GM18868 (cell line): ENCODE measurements at regions not wholly inside any gene's neighbourhood (a gene's known extent, or its start where the extent isn't known, plus 50 kb on each side); places are given as distances from the start of the nearest gene placed in this dataset.

Experiments used
- ATAC-seq: cut with Tn5 transposase; IDR thresholded peaks from one replicate; pipeline ENCODE4 v1.9.1; 2021; ENCODE audit warnings: mild to moderate bottlenecking, moderate library complexity; ENCODE audit not compliant: unreplicated experiment

DNA sequence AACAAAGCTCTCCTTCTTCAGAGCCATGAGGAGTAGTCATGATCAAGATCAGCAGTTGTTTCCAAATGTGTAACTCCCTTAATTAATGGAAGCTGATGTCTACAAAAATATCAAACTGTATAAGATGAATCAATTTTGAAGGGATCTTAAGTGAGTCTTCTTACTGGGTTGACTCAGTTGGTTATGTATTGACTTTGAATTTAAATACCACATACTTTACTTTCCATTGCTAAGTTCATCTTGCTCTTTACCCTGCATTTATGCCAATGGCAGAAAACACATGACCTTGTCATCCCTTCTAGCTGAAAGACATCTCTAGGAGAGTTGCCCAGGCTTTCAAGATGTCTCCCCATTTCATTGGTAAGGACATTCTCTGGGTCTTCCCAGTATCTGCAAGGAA is 123.2 kb upstream of the STMND1 start:
- no peak for ATAC-seq

DNA sequence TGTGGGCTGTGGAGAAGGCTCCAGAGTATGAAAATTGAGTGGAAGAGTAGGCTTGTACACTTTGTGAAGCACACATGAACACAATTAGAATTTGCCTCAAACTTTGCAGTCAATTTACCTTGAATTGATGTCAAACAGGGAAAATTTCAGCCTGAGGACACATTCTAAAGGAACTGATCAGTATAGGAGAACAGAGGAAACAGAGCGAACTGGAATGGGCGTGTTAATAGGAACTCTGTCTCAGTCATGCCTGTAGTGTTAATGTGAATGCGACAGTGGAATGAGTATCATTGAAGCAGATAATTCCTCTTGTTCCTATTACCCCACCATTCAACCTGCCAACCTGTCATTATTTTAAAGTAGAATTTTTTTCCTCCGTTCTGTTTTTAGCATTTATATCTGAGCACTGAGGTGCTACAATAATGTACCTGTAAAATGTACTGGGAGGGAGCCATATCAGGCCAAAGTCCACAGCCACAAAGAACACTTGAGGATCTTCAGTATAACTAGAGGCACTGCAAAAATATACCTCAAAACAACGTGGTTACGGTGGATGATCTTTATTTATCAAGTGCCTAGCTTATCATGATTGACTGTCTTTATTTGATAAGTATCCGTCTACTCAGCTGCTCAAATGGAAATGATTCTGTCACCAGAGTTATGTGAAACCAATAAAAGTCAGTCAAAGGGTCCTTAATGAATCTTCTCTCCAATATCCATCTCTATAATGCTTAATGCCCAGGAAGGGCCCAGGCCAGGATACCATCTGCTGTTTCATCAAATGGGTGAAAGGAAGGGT is 125.3 kb upstream of the STMND1 start:
- ATAC-seq: no peak

DNA sequence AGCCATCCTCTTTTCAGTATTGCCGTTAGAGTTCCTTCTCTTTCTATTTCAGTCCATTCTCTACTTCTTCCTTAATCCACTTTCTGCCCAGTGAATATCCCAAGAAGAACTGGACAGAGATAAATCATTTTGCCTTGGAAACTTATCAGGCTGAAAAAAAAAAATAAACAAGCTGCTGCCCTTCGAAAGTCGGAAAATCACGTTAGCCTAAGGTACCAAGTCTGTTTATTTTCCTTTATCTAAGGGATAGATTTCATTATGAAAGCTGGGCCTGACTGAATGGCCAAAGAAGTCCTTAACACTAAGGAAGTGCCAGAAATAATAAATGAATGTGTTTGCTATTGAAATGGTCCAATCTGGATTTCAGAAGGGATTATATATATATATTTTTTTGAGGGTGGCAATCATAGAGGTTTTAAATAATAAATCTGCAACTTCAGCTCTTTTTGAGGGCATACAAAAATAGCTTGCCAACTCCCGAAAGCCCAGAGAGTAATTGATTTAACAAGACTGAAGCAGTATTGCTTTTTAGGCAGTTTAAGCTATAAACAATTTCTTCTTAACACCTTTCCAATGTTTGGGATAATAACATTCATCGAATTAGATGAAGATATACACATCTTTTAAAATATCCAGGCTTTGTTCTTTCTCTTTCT is 127.0 kb upstream of the STMND1 start:
- no peak for ATAC-seq

DNA sequence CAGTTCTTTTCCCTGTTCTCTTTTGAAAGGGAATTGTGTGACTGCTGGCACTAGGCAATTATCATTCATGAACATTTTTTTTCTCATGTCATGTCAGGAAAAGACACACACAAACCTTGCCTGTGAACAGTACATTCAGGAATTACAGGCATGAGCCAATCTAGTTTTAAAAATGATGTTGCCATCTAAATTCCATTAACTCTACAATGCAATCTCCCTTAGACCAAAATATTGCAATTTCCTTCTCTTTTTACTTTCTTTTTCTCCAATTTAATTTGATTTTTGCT is 127.5 kb upstream of the STMND1 start:
- ATAC-seq: no peak

DNA sequence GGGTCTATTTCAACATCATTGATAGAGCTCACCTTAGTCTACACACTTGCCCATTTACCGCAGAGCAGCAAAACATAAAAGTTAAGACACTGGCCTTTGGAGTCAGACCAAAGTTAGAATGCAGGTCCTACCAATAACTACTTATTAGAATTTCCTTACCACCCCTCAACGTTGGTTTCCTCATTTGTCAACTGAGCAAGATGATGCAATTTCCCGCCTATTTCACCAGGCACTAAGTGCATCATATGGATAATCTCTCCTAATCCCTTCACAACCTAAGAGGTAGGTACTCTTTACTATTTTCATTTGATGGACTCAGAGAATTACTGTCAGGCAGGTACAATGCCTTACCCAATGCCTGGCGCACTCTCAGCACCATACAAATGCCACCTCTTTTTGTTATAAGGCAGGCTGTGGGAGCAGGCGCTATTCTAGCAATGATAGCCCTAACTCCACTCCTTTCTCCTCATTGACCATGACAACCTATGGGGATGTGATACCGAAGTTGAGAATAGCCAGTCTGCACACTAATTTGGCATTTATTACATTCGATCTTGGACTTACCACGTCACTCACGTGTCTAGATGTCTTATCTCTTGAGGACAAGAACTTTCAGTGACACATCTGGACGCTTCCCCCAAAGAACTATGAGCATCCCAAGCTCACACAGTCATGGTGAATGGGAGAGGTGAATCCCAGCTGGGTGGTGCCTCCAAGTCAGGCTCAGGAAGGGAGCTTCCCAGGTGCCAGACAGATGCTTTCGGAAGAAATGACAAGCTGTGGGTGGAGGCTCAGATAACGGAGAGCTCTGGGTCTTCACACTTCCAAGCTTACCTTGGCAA is 128.1 kb upstream of the STMND1 start:
- no peak for ATAC-seq

DNA sequence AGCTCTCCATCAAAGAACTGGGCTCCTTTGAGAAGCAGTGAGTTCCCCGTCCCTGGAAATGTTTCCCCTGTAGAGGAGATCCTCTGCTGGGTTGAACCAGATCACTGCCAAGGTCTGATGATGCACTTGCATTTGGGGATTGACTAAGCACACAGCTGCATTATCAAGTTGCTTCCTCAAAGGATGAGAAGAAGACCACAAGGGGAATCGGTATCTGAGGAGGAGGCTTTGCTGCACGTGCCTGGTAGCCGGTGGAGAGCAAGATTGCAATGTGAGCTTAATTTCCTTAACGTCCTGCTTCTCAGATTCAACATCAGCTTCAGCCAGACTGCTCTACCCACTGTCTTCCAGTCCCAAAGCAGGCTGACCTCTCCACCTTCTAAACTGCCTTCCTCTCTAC is 128.8 kb upstream of the STMND1 start:
- no peak for ATAC-seq

DNA sequence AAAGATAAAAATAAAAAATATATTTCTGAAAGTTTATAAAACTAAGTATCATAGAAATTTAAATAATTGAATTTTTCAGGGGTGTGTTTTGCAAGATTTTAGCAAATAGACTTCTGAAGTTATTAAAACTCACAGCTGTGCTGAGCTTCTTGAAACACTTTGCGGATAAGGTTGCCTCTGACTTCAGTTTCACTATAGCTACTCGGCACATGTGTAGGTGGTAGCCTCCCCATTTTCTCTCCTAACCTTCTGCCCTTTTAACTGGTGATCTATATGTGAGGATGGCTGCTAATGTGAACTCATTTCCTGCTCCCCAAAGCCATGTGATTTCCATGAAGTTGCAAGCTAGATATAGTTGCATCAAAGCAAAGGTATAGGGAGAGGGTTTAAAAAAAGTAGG is 129.3 kb upstream of the STMND1 start:
- ATAC-seq: no peak

DNA sequence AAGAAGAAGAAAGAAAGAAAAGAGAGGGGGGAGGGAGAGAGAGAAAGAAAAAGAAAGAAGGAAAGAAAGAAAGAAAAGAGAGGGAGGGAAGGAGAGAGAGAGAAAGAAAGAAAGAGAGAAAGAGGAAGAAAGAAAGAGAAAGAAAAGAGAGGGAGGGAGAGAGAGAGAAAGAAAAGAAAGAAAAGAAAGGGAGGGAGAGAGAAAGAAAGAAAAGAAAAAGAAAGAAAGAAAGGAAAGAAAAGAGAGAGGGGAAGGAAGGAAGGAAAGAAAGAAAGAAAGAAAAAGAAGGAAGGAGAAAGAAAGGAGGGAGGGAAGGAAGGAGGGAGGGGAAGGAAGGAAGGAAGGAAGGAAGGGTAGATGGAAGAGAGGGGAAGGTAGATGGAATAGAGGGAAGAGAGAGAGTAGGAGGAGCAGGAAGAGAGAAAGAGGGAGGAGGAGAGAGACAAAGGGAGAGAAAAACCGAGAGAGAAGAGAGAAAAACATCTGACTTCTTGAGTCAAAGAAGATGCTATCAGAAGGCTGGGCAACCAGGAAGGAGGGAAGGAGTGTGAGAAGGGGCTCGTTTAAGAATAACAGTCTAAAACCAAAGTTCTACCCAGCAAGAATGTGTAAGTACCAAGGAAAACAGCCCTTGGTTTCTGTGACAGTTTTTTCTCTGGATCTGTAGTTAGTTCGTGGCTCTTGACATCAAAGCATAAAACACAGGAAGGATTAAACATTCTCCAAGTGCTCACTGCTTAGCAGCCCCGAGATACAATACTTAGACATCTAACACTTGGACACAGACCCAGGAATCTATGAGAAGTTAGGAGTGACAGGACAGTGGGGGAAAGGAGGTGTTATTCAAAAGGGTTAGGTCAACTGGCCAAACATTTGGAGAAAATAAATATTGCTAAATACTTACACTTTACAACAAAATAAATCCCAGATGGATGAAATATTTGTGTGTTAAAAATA is 131.9 kb upstream of the STMND1 start:
- ATAC-seq: no peak

DNA sequence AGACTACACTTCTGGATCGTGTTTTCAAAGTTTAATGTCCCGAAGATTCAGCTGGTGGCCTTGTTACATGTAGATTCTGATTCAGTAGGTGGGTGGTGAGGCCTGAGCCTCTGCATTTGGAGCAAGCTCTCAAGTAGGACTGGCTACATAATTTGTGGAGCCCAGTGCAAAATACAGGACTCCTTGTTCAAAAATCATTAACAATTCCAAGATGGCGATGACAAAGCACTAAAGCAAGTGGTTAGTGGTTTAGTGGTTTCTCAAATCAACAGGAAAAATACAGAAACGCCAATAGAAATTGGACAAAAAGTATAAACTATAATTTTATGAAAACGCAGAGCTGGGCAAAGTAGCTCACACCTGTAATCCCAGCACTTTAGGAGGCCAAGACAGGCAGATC is 133.7 kb upstream of the STMND1 start:
- ATAC-seq: no peak

DNA sequence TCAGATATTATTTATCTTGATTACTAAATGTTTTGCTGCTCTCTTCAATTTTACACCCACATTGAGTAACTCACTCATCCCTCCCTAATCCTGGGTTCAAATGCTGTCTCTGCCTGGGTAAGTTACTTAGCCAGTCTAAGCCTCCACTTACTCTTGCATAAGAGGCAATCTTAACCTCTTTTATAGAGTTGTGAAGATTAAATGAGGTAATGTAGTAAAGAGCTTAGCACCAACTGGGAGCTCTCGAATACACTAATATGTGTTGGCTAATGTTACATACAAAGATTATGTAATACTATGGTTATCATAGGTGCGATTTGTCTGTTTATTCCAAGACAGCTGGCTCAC is 134.4 kb upstream of the STMND1 start:
- no peak for ATAC-seq

DNA sequence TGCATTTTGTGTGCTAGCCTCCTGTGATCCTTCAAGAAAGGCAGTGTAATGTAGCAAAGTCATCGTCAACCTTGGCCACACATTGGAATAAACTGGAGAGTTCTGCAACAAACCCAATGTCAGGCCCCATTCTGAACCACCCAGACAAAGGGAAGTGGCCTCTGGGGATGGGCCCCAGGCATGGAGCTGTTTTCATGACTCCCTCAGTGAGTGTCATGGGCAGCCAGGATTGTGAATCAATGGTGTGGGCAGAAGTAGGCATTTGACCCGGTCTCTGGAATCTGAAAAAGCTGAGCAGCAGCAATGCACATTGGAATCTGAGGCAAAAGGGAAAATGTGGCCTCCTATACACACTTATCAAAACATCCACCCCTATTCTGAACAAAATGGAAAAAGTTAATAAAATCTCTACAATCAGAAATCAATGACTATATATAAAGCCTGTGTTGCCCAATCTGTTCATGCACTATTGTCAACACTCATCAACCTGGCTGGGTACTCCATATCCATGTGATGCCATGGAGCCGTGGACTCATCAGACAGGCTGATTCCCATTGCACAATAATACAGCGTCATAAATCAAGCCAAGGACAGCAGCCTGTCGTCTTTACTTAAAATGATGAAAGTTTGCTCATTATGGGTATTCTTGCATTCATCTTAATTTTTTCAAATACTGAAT is 134.9 kb upstream of the STMND1 start:
- no peak for ATAC-seq

DNA sequence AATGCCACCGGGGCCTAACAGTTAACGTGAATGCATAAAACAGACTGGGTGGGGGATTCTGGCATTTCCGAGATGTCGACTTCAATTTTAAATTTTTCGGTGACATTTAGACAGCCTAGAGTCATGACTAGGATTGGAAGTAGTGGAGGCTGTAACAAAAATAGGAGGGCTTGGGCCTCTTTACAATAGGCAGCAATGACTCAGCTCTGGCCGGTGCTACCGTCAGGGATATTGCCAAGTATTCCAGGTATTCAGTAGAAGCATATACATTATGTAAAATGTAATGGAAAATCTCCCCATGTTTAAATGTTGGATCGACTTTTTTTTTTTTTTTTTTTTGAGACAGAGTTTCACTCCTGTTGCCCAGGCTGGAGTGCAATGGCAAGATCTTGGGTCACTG is 136.2 kb upstream of the STMND1 start:
- ATAC-seq: no peak

DNA sequence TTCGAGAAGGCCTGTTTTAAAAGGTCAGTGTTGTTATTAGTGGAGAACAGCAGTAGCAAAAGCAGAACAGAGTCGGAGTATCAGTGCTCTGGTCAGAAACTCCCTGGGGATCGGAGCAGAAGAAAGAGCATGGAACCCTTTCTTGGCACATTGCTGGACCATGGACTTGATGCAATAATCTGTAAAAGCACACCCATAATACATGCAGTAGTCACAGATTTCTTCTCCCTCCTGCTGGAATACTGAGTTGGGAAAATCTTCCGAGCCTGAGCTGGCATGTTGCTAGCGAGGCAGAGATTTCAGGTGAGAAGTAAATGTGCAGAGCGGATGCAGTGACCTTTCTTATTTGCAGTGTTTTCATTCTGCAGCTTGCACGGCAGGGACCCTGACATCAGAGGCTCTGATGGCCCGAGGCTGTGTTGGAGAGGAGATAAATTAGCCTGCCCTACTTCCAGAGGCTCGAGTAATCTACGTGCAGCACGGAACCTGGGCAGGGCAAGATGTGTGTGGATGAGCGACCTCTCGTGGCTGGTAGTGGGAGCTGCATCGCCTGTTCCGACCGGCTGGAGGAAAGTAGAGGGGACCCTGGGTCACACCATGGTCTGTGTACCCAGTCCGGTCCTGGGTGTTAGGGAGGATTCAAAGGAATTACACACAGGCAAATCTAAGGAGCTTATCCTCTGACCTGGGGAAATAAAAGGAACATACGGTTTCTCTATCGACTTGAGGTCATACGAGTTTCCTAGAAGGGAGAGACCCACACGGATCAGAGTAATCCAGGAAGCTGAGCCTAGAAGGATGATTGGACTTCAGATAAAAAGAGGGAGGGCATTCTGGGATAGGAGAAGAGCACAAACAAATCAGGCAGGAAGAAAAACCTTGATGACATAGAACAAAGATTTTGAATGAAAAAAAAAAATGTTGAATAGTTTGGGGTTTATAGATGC is 137.0 kb upstream of the STMND1 start:
- peak; percentile 92 for ATAC-seq

DNA sequence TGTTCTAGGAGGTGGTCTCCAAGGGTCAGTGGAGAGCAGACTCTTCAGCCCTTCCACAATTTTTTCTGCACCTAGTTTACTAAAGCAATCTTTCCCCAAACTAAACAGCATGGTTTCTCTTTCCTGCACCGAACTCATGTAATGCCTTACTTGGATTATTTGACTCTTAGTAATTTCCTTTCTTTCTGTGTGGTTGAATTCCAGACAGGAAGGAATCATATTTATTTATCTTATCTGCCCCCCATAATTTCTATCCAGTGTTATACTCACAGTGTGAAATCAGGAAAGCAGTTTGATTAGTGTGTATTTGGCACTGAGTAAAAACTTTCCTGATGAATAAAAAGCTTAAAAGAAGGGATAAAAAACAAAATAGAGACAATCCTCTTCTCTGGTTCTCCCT is 140.3 kb upstream of the STMND1 start:
- ATAC-seq: no peak

DNA sequence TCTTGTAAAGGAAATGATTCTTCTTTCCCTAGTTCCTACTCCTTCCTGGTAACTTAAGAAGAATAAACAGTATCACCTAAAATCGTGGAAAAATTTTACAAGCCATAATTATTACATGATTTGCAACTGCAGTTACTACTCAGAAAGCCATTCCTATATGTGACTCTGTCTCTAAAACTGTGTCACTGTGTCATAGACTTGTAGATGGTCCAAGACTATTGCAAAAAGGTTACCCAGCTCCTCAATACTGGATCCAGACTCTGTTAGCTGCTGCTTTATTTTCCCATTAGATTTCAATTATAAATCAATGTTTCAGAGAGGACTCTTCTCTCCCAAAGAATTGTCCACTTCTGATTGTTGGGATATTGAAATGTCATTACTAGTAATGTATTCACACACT is 142.1 kb upstream of the STMND1 start:
- ATAC-seq: no peak

DNA sequence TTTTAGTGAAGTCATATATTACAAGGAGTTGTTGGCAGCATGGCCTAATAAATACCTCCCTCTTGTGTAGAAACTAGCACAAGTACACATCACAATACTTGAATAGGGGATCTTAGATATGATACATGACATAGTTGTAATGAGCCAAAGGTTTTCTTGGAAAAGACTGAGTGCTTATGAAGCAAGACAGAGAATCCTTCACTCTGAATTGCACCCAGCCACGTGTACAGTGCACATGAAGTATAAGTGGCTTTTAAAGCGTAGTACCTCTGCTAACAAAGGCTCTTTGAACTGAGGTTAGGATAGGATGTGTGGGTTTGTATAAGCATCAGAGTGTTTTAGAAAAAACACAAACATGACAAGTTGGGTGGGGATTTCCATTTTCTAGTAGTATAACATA is 145.5 kb upstream of the STMND1 start:
- ATAC-seq: no peak

DNA sequence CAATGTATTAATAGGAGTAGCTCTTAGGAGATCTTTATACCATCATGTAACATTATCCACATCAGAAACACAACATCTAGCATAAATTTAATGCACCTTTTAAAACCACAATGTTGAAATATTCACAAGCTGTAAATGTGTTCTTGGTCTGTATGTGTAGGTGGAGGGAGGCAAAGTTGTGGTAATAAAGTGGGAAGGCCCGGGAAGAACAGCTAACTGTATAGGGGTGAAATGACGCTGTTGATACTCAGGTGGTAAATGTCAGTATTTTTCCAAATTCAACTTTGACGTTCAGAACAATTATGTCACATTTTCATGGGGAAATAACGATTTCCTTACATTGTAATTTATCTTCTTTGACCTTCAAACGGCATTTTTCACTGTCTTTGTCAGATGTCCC is 146.0 kb upstream of the STMND1 start:
- ATAC-seq: no peak

DNA sequence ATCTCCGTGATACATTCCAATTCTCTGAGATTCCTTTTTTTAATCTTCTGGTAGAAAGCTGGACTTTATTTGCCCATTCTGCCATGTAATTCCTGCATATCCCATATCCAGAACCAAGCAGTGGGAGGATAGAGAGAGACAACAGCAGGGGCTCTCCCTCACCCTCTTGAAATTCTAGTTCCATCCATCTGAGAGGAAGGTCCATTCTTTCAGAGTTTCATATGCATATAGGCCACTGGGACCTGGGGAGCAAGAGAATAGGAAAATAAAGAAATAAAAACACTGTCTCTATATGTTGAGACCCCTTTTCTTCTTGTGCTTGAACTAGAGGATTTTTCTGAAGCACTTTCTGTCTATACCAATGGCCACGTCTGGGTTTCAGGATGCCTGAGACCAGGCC is 147.9 kb upstream of the STMND1 start:
- no peak for ATAC-seq

DNA sequence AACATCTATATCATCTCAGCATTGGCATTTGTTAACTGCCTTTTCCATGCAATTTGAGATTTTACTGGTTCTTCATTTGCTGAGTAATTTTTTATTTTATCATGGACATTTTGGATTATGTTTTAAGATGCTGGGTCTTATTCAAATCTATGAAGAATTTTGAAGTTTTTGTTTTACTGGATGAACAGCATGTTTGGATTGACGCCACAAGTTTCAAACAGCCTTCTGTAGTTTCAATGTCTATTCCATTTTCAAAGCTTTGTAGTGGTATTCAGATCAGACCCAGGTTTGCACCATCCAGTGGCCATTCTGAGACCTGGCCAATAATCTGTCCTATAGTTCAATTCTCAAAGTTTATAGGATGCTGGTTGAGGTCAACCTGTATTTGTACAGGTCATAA is 148.4 kb upstream of the STMND1 start:
- no peak for ATAC-seq
